GM12865 (cell line): ENCODE measurements at regions not wholly inside any gene's neighbourhood (a gene's known extent, or its start where the extent isn't known, plus 50 kb on each side); places are given as distances from the start of the nearest gene placed in this dataset.
"Not testable (repeated sequence)": the region's sequence is repeated elsewhere in the genome, so short reads cannot be mapped to it uniquely, and the experiment has no call there.

Source experiments
- DNase-seq: peaks from one replicate; pipeline ENCODE4 v3.0.0; 2010; ENCODE audit warnings: low read depth
- H3K4me3 ChIP-seq: 2 replicates; pipeline ENCODE4 v1.5.1; 2011; ENCODE audit warnings: mild to moderate bottlenecking, low read depth, low read length, control low read depth
- CTCF ChIP-seq: IDR thresholded peaks from 2 replicates; pipeline ENCODE4 v1.5.1; 2011; ENCODE audit warnings: low read length, control low read depth, low read depth, inconsistent platforms; ENCODE audit not compliant: insufficient read depth; ENCODE audit errors: missing control alignments

- H3K4me3 ChIP-seq, DNase-seq: not testable (repeated sequence)
Observed at GRCh38 chr17:20387549-20387948, 79.8 kb downstream of the LGALS9B start.

GRCh38 chr17:20381358-20382300 is 85.7 kb downstream of the LGALS9B start:
- H3K4me3 ChIP-seq, result not testable (repeated sequence)
- peak; percentile 51 for TF ChIP-seq CTCF
- DNase-seq, result peak; percentile 33

GRCh38 chr17:20380625-20381024 is 86.7 kb downstream of the LGALS9B start:
- not testable (repeated sequence) for H3K4me3 ChIP-seq, DNase-seq

GRCh38 chr17:20379251-20379650 is 88.1 kb downstream of the LGALS9B start:
- not testable (repeated sequence) for DNase-seq, H3K4me3 ChIP-seq

- H3K4me3 ChIP-seq, DNase-seq: not testable (repeated sequence)
Observed at GRCh38 chr17:20376642-20377041, 90.7 kb downstream of the LGALS9B start.

- H3K4me3 ChIP-seq, DNase-seq: not testable (repeated sequence)
Observed at GRCh38 chr17:20375745-20376144, 91.6 kb downstream of the LGALS9B start.
